CD1c-positive myeloid dendritic cell (primary cell): ENCODE measurements at regions not wholly inside any gene's neighbourhood (a gene's known extent, or its start where the extent isn't known, plus 50 kb on each side); places are given as distances from the start of the nearest gene placed in this dataset.

Experiments used
- DNase-seq: peaks from one replicate; pipeline ENCODE4 v3.0.0-alpha.2; 2016; ENCODE audit errors: extremely low spot score

DNA sequence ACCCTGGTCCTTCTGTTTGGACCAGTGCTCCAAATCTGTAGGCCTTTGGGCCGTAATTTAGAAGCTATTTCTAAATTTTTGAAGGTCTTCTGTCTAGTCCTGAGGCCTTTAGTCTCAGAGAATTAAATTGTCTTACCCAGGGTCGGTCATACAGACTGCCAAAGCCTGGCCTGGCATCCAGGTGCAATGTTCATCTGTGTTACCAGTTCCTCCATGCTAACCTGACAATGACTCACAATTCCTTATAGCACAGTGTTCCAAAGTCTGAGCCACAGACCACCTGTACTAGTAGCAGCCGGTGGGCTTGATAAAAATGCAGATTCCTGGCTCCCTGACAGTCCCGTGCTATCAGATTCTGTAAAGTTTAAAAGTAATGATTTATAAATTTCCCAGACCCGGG lies 77.7 kb upstream of the MAP4K3 start:
- DNase-seq = no peak

DNA sequence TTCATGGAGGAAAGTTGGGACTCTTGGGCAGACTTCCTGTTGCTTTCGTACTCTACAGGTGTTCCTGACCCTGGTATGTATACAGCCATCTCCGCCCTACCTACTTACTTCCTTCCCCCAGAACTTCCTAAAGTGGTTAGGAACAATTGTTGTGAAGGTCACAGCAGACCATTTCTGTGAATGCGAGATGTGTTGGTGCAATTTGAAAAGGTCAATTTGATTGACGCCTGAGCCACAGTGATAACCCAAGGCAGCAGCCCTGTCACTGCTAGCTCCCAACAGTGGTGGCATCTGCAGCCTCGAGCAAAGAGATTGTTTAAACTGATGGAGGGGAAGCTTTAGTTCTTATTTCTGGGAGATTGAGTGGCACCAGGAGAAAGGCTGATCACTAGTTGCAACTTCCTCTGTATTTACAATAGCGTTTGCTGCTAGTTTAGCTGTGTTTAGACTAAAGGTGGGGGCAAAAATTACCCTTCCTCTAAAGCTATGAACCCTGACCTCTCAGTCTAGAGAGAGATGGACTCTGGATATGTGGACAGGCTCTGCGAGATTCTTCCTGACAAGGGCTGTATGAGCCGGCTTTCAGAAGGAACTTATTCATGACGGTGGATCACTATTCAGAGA lies 78.3 kb upstream of the MAP4K3 start:
- peak; percentile 33 for DNase-seq

DNA sequence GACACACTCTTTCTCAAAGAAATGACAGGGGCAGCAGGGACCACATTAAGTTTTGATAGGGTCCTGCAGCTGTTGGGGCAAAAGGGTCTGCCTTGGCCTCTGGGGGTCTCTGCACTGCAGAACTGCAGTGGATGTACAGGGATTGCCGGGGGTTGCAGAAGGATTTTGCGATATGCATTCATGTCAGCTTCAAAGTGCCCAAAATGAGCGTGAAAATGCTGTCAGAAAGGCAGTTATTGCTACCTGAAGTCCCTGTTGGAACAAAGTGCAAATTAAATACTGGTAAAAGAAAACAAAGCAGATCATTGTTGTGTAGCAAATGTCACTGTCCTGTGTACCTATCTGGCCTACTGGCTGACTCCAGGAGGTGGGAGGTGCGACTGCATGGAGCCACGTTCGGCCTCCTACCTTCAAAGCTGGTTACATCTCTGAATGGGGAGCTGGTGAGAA lies 78.8 kb upstream of the MAP4K3 start:
- DNase-seq = no peak

DNA sequence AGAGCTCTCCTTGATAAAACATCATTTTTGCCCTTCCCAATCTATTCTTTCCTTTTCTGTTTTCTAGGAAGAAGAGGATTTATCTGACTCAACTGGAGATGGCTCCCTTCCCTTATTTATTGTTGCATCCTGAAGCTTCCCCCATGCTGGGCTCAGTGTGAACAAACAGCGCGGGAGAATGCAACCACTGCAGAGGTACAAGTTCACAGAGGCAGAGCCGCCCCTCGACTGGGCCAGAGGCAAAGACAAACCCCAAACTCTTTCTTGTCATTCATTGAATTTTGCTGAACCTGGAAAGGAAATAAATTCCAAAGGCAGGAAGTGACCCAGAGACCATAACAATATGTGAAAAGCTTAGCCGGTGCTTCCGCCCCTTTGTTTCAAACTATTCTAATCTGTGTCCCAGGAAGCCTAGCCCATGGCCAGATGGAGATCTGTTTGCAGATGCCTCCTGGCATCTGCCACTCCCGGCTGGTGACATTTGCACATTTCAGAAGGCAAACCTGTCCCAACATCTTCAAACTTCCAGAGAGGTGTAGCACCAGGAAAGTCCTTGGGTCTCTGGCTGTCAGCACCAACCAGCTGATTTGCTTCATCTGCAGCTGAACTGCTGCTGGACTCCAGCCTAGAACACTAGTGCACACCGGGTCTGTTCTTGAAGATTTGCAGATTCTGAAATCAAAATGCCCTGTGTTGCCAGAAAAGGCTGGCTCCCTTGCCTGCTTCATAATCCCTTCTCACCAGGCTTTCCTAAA lies 79.4 kb upstream of the MAP4K3 start:
- DNase-seq = no peak

DNA sequence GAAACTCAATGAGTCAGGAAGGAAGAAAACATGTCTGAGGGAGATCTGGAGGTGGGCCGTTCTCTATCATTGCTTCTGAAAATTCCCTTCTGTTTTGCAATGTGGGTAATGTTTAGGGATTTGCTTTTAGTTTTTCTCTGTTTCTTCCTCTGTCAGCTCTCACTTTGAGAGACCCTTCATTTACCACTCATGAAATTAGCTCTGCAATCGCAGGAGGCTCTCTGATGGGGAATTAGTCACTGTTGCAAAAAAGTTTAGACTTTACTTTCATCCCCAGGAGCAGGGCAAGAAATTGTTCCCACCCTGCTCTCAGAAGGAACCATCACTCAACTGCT lies 80.0 kb upstream of the MAP4K3 start:
- DNase-seq = no peak

DNA sequence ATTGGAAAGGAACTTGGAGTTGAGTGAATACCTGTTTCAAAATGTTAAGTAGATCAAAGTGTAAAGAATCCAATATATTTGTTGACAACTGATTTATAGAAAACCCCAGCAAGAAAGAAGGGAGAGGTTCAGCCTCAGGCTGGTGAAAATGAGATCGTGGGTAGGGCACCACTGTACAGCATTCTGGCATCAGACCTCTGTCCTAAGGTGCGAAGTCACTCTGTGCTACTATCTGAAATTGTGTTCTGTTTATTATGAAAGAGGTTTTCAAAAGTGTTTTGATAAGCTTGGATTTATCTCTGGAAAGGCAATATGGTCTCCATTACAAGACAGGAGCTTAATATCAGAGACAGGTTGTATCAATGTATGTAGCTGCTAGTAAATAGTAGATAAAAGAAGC lies 80.5 kb upstream of the MAP4K3 start:
- no peak for DNase-seq

DNA sequence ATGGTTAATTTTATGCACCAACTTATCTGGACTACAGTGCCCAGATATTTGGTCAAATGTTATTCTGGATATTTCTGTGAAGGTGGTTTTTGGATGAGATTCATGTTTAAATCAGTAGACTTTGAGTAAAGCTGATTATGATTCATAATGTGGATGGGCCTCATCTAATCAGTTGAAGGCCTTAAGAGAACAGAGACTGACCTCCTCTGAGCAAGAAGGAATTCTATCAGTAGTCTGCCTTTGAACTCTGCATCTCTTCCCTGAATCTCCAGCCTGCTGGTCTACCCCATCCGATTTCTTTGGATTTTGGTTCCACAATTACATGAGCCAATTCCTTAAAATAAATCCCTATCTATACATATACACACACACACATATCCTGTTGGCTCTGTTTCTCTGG lies 82.8 kb upstream of the MAP4K3 start:
- DNase-seq = no peak

DNA sequence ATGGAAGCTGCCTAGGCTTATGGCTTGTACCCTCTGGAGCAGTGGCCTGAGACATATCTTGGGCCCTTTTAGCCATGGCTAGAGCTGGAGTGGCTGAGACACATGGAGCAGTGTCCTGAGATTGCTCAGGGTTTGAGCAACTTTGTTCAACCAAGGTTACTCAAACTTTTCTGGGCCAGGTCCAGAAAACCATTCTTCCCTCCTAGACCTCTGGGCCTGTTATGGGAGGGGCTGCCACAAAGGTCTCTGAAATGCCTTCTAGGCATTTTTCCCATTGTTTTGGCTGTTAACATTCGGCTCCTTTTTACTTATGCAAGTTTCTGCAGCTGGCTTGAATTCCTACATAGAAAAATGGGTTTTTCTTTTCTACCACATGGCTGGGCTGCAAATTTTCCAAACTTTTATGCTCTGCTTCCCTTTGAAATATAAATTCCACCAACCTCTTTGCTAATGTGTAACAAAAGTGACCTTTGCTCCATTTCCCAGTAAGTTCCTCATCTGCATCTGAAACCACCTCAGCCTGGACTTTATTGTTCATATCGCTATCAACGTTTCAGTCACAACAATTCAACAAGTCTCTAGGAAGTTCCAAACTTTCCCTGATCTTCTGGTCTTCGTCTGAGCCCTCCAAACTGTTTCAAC lies 84.9 kb upstream of the MAP4K3 start:
- DNase-seq = peak; percentile 20

DNA sequence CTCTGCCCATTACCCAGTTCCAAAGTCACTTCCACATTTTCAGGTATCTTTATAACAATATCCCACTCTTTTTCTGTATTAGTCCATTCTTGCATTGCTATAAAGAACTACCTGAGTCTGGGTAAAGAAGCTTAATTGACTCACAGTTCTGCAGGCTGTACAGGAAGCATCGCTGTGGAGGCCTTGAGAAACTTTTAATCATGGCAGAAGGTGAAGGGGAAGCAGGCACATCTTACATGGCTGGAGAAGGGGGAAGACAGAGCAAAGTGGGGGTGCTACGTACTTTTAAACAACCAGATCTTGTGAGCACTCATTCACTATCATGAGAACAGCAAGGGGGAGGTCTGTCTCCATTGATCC lies 85.4 kb upstream of the MAP4K3 start:
- no peak for DNase-seq

DNA sequence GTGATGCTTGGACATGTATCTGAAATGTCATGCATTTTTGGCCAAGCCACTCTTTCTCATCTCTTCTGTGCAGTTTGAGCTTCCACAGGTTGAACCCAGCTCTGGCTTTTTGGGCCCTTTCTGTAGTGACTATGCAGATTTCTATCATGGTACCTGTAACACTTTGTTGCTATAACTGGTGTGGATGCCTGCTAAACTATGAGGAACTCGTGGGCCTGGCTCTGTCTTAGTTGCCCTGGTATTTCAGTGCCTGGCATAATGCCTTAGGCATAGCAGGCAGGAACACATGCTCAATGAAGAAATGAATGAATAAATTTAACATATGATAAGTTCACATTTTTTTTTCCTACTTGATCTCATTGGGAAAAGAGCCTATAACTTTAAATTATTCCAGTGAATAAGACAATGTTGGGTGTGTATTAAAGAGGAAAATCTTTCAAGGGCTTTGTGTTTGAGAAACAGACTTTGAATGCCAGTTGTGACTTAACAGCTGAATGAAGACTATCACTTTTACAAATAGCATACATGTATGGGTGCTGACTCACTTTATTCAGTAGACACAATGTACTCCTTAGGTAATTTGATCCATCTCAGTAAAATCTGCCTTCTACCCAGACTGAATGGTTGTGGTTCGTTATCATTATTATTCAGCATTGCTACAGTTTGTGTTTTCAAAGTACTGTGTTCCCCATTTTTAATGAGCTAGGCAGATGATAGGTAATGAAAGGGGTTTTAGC lies 86.4 kb upstream of the MAP4K3 start:
- no peak for DNase-seq

DNA sequence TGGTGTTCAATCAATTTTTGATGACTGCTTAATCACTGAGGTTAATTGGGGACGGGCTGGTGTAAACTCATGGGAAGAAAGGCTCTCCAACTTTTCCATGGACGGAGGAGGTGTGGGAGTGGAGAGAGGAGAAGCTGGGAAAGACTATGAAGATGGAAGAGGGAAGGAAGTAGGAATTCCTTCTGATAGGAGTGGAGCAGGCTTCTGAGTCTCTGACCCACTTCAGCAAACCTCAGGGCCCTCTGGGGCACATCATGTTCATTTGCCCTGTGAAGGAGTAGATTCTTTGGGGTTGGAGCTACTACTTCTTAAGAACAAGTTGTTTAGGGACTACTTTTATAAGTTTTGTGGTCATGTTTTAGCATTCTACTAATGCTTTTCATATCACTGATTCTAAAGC lies 87.0 kb upstream of the MAP4K3 start:
- no peak for DNase-seq

DNA sequence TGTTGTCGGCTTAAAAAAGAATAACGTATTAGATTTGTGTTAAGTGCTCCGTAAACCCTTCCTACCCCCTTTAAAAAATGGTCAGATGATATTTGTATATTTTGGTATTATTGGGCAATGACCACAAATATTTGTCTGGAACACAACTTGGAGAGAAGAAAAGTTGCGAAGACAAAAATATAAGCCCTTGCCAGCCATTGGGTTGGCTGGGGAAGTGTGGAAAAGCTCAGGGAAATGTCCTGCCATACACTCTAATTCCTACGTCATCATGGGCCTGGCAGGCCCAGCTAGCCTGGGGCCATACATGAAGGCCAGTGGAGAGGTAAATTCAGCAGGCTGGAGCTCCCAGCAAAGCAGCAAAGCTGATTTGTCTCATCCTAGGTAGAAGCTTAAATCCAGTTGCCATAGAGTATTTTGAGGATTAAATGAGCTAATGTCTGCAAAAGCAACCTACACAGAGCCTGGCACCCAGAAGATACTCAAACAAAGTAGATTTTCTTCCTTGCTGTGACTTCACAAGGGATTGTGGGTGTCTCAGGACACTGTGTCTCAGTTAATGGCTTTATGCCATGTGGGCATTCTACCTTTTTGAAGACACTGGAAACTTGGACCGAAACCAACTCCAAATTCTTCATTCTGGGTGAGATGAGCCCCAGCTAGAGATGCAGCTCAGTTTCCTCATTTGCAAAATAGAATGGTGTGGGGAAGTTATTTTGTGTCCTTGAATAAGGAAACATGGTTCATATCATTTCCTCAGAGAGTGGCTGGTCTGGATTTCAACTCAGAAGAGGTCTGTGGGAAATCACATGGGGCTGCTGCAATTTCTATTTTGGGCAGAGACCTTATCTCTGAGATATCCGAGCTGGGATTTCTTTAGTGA lies 87.9 kb upstream of the MAP4K3 start:
- DNase-seq = peak; percentile 34

DNA sequence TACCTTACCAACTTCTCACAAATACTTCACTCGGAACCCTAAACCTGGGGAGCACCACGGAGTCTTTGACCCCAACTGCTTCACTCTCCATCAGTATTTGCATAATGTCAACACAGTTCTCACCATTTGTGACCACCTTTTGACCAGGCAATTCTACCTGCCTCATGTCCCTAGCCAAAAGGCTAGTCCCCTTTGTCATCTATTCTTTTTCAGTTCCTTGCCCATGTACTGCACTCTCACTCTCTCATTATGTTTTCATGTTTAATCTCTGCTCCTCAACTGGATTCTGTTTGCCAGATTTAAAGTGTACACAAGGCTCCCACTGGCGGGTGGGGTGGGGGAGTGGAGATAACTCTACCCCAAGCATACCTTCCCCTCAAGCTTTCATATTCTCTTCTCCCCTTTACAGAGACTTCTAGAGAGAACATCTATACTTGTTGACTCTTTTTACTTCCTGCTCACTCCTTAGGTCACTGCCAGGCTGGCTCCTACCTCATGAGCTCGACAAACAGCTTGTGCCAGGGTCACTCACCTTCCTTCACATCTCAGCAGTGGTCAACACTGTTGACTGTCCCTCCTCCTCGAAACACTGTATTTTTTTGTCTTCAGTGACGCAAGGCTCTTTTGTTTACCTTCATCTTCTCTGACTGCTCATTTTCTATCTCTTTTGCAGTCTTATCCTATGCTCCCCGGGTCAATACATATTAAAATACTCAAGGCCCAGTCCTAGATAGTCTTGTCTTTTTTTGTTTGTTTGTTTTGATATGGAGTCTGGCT lies 88.7 kb upstream of the MAP4K3 start:
- DNase-seq = no peak

DNA sequence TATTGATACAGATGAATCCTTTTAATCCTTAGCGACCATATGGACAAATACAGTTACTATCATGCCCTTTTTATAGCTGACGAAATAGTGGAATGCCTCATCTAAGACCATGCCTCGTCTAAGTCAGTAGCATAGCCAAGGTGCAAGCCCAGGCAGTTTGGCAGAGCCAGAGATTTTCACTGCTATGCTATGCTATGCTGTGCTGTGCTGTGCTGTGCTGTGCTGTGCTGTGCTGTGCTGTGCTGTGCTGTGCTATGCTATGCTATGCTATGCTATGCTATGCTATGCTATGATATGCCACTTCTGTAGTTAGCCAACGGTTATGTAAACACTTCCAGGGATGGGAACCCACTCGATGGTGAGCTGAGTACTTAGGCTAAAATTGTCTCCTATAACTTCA lies 91.6 kb upstream of the MAP4K3 start:
- DNase-seq = no peak

DNA sequence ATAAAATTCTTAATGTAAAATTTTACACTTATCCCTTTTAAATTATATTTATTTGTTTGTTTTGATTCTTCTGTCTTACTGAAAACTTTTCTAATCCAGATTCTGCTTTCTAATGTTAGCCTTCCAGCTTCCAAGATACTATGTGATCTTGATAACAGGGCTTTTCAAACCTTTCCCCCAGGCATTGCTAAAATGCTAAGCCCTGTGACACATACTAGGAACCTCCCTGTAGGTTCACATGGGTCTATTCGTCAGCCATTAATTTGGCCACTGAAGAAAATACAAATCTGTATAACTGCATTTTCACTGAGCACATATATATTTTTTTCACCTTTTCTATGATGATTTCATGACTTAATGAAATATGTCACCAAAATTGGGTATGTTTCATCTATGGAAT lies 92.8 kb upstream of the MAP4K3 start:
- no peak for DNase-seq

DNA sequence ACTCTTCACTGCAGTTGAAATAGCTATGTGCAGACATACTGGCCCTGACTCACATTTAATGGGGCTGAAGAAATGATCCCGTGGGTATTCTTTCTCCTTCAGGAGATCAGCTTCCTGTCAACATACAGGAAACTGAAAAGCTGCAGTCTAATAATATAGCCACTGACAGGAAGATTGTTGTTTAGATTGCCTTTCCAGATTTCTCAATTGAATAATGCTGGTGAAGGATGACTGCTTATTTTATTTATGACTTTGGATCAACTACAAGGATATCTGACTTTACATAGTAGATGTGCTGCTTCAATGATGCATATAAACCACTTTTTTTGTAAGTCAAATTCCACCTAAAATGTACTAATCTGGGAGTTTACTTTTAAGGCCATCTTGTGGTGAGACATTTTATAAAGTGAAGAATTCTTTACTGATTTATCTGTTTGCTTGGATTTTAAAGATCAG lies 93.4 kb upstream of the MAP4K3 start:
- DNase-seq = no peak

DNA sequence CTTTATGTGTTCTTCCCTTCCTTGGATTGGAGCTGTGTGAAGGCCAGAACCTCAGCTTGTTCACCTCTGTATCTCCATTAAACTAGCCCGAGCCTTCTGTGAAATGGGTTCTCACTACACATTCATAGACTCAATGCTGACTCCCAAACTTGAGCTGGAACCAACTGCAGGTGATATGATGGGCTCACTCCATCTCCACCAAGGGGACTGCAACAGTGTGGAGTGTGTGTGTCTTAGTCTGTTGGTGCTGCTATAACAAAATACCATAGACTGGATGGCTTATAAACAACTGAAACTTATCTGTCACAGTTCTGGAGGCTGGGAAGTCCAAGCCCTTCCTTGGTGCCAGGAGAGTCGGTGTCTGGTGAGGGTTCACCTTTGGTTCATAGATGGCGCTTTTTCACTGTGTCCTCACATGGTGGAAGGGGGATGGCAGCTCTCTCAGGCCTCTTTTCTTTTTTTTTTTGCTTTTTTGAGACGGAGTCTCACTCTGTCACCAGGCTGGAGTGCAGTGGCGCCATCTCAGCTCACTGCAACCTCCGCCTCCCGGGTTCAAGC lies 94.2 kb upstream of the MAP4K3 start:
- no peak for DNase-seq

DNA sequence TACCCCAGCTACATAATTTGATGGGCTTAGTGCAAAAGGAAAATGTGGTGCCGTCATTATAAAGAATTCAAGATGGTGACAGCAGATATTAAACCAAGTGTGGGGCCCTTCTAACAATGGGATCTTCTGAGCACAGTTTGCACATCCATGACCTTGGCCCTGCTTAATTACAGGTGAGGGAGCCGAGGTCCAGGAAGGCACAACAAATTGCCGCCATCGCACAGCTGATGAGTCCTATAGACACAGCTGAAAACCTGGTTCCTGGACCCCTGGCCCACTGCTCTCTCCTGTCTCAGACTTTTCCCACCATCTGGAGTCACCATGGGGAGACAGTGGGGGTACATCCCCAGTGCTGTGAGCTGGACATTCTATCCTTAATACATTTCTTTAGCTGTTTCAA lies 95.8 kb upstream of the MAP4K3 start:
- no peak for DNase-seq

DNA sequence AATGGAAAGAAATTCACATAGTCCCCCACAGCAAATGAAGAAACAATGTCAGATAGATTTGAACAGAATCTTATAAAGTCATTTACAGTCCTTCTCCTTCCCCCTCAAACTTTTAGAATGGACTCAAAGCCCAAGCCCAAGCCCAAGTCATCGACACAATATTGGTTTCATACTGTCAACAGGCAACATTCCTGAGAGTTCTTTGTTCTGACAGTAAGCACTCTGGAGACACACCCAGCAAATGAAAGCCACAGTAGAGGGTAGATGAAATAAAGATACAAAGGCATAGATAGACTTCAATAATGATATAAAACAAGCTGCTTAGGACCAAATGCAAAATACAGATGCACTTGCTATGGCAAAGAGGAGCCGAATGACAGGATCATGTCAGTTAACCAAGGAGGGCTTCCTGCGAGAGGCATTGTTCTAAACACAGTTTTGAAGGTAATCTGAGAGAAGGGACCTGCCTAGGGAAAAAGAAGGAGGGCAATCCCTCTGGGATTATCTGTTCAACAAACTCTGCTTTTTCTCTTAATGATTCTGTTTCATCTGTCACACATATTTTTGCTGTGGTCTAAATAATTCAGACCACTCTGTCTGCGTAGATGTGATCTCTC lies 97.1 kb upstream of the MAP4K3 start:
- DNase-seq = no peak

DNA sequence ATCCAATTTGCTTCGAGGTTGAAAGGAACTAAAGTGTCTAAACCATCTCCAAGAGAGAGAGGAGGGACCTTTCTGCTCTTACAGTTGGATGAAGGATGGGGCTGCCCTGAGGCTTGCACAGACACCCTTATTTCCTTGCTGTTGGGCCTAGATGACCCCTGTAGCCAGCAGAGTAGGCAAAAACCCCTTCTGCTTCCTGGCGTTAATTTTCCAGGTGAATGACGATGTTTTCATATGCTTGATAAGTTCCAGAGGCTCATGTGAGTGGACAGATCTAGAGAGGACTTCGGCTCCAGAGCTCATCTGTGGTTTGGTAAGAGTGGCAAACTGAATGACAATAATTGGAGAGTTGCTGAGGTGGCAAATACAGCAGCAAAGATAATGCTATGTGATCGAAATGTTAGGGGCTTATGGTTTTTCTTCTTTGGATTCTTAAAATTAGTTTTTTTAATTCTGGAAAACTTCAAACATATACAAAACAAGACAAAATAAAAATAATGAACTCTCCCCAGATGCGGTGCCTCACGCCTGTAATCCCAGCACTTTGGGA lies 98.6 kb upstream of the MAP4K3 start:
- no peak for DNase-seq
